Renal cortex interstitium (tissue), 11 donors: ENCODE measurements at regions not wholly inside any gene's neighbourhood (a gene's known extent, or its start where the extent isn't known, plus 50 kb on each side); places are given as distances from the start of the nearest gene placed in this dataset.
A peak's percentile ranks its signal among the peaks of the same experiment; 100 is the strongest.
"Not testable (repeated sequence)": the region's sequence is repeated elsewhere in the genome, so short reads cannot be mapped to it uniquely, and the experiment has no call there.

Experiments used
- DNase-seq, 11 donors: peaks; one replicate each; pipeline ENCODE4 v3.0.0-alpha.2; 2013; ENCODE audit warnings: low read depth in 9 of 11, low spot score in 4 of 11; ENCODE audit errors: extremely low read depth in 1 of 11

DNA sequence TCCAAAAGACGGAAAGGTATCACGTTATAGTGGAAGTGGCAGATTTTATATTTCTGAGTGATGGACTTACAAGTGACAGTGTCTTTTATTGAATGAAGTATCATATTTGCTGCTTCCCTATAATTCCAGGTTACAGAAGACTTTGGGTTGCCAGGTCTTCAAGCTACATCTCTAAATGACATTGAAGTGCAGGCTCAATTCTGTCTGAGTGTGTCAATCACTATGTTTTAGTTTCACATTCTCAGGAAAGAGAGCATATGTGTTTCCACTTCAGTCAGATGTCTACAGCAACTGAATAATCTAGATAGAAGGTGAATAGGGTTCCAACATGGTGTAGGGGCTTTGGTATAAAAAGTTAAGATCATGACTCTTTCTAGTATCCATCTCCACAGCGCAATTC, 492.7 kb upstream of the API5 start:
- DNase-seq: no peak

DNA sequence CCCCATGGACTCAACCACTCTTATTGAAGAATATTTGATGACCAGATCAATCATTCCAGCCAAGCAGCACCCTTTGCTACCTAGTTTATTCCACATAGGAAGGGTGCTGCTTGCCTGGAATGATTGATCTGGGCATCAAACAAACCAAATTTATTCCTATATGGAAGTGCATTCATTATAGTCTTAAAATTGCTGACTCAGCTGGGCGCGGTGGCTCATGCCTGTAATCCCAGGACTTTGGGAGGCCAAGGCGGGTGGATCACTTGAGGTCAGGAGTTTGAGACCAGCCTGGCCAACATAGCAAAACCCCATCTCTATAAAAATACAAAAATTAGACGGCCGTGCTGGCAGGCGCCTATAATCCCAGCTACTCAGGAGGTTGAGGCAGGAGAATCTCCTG, 489.6 kb upstream of the API5 start:
- not testable (repeated sequence) for DNase-seq

GRCh38 chr11:42823546-42823945, 488.2 kb upstream of the API5 start:
- DNase-seq: no peak

- no peak for DNase-seq
Observed at GRCh38 chr11:42824067-42824466, 487.7 kb upstream of the API5 start.

DNA sequence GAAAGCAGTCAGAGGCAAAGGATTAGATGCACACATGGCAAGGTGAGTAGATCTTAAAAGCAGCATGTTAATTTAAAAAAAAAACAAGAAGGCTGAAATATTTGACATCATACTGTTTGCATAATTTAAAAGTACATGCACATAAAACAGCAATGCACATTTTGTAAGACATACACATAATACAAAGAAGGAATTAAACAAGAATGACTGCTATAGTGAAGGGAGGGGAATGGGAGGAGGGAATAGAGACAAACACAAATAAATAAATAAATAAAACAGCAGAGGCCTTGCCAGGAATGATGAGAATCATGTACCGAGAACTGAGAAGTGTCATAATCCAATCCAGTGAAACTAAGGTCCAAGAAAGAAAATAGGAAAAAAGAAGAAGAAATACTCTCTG, 486.2 kb upstream of the API5 start:
- DNase-seq: no peak

GRCh38 chr11:42827845-42828244, 484.0 kb upstream of the API5 start:
- no peak for DNase-seq

GRCh38 chr11:42837994-42838393, 473.8 kb upstream of the API5 start:
- no peak for DNase-seq

DNA sequence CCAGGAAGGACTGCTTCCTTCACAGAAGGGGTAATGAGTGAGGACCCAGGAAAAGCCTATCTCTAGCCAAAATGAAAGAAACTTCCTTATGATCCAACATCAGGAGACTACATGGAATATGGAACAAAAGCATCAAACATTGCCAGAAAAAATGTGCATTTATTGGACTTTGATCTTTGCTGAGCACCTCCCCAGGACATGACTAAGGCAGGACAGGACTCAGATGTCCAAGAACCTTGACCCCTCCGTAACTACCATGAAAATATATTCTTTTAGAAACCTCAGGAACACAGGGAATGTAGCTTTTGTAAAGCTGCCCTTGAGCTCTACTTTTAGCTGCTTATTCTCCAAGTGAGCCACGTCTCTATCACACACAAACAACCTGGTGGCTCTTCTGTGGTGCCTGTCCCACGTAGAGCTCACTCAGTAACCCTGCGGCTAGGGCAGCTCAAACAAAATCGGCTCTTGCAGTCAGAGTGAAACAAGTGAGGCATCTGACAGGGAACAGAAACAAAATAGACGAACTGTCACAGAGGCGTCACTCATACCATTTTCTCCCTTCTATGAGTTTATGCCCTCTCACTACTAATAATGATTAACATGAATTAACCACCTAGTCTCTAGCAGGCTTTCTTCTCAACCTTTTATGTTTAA, 471.5 kb upstream of the API5 start:
- no peak for DNase-seq

DNA sequence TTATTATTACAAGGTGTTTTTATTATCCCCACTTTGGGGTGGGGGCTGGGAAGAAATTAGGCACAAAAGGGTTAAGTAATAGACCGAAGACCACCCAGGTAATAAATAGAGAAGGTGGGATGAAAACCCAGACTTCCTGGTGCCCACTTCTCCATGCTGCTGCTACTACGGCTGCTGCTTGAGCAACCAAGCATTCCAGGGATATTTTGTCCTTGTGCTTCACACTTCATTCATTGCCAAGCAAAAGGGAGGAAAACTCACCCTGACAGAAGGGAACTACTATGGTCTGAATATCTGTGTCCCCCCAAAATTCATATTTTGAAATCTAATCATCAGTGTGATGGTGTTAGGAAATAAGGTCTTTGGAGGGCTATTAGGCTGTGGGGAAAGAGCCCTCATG, 470.9 kb upstream of the API5 start:
- no peak for DNase-seq

- peak in 3 of 11 donors; percentile 22 to 32 (median 26) for DNase-seq
Observed at GRCh38 chr11:42841556-42841955, 470.2 kb upstream of the API5 start.

GRCh38 chr11:42849362-42849761, 462.4 kb upstream of the API5 start:
- DNase-seq: no peak

DNA sequence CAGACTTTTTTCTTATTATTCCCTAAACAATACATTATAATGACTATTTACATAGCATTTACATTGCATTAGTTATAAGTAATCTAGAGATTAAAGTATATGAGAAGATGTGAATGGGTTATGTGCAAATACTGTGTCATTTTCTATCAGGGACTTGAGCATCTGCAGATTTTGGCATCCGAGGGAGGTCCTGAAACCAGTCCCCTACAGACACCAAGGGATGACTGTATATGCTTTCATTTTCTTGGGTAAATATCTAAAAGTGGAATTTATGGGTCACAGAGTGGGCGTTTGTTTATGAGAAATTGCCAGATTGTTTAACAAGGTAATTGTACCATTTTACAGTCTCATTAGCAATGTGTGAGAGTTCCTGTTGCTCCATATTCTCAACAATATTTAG, 454.5 kb upstream of the API5 start:
- no peak for DNase-seq

- no peak for DNase-seq
Observed at GRCh38 chr11:42870480-42870879, 441.3 kb upstream of the API5 start.

GRCh38 chr11:42873800-42874405, 437.9 kb upstream of the API5 start:
- not testable (repeated sequence) for DNase-seq

DNA sequence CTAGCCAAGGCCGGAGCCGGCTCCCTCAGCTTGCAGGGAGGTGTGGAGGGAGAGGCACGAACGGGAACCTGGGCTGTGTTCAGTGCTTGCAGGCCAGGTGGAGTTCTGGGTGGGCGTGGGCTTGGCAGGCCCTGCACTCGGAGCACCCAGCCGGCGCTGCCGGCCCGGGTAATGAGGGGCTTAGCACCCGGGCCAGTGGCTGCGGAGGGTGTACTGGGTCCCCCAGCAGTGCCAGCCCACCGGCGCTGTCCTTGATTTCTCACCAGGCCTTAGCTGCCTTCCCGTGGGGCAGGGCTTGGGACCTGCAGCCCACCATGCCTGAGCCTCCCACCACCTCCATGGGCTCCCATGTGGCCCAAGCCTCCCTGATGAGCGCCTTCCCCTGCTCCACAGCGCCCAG, 430.5 kb upstream of the API5 start:
- DNase-seq: not testable (repeated sequence)

DNA sequence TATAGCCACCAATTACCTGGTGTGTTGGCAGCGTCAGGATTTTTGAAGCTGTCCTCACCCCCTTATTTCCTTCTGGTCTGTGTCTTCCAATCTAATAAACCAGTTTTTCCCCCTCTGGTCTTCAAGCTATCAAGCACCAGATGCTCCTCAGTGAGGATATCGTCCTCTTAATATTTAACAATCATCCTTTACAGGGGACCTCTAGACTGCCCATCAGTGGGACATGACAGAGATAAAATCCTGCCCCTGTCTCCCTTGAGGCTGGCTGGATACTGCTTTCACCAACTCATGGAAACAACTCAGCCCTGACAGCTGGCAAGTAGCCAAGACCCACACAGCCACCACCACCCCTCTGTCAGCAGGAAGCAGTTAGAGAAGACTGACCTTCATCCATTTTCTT, 421.0 kb upstream of the API5 start:
- peak in 4 of 11 donors; percentile 18 to 29 (median 19) for DNase-seq

GRCh38 chr11:42901084-42901483, 410.7 kb upstream of the API5 start:
- no peak for DNase-seq

DNA sequence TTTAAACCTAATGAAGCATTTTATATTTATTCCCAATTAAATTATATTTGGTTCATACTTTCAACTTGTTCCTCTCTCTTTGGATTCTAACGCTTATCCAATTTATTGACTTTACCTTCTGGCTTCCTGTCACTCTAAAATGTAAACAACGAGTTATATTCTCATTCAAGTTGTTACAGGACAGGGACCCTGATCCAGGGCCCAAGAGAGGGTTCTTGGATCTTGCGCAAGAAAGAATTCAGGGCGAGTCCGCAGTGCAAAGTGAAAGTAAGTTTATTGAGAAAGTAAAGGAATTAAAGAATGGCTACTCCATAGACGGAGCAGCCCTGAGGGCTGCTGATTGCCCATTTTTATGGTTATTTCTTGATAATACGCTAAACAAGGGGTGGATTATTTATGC, 405.6 kb upstream of the API5 start:
- DNase-seq: no peak

GRCh38 chr11:42913731-42914130, 398.1 kb upstream of the API5 start:
- no peak for DNase-seq

GRCh38 chr11:42923651-42924050, 388.1 kb upstream of the API5 start:
- no peak for DNase-seq

DNA sequence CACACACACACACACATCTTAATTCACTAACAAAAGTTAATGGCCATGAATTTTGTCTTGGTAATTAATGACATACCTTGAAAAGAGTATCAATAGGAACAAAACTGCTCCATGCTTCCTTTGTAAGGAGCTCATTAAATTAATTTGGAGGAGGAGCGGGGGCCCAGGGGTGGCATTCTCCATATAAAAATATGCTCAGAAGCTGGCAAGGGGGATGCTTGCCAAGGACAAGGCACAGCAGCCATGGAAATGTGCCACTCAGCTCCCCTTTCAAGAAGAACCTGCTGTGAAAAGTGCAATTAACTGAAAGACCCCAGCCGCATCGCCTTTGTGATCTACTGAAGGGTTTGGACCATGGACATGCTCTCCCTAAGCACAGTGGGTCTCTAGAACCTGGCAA, 385.9 kb upstream of the API5 start:
- no peak for DNase-seq
